ENCODE measurements at regions not wholly inside any gene's neighbourhood (a gene's known extent, or its start where the extent isn't known, plus 50 kb on each side); places are given as distances from the start of the nearest gene placed in this dataset.

DNA sequence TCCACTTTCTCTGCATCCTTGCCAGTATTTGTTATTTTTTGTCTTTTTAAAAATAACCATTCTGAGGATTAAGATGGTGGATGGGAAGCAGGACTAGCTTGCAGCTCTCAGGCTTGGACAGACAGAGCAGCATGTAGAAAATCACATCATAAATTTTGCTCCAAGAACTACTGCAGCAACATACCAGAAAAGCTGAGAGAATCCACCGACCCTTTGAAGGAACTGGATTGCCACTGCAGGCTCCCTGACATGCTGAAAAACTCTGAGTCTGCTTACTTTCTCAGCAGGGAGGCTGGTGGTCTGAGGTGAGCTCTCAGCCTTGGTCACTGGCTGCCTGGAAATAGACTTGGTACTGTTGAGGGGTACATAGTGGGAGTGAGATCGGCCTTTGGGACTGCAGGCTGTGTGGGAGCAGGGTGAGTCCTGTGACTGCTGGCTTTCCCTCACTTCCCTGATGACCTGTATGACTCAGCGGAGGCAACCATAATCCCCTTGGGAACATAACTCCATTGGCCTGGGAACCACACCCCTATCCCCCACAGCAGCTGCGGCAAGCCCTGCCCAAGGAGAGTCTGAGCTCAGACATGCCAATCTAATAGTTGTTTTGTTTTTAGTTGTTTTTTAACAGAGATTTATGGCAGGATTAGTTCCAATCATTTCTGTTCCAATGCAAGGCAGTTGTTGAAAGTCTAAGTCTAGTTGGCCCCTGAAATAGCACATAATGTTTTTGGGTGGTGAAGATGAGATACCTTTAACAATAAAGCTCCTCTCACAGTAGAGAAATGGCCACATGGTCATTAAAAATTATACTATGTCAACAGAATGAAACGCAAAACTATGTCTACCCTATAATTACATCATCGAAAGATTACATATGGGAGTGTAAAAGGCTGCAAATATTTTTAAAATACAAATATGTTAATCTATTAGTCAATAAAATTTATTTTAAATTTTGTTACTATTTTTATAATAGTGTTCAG is 414.2 kb upstream of the CHAC2 start:
- TF ChIP-seq, protein P1, sequence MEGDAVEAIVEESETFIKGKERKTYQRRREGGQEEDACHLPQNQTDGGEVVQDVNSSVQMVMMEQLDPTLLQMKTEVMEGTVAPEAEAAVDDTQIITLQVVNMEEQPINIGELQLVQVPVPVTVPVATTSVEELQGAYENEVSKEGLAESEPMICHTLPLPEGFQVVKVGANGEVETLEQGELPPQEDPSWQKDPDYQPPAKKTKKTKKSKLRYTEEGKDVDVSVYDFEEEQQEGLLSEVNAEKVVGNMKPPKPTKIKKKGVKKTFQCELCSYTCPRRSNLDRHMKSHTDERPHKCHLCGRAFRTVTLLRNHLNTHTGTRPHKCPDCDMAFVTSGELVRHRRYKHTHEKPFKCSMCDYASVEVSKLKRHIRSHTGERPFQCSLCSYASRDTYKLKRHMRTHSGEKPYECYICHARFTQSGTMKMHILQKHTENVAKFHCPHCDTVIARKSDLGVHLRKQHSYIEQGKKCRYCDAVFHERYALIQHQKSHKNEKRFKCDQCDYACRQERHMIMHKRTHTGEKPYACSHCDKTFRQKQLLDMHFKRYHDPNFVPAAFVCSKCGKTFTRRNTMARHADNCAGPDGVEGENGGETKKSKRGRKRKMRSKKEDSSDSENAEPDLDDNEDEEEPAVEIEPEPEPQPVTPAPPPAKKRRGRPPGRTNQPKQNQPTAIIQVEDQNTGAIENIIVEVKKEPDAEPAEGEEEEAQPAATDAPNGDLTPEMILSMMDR (IDR thresholded peaks at IDR 0.05): no peak
- no peak for DNase-seq (ENCODE audit: low spot score)
- Histone ChIP-seq H3K27ac (no peak overlapping the region), H3K4me3 (no peak overlapping the region)

DNA sequence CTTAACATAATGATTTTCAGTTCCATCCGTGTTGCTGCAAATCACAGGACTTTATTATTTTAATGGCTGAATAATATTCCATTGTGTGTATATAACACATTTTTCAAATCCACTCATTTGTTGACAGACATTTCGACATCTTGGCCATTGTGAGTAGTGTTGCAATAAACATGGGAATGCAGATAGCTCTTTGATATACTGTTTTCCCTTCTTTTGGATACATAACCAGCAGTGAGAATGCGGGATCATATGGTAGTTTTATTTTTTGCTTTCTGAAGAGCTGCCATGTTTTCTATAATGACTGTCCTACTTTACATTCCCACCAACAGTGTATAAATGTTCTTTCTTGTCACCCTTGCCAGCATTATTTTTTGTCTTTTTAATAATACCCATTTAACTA is 420.3 kb upstream of the CHAC2 start:
- TF ChIP-seq, protein P1 (IDR thresholded peaks at IDR 0.05): no peak
- no peak for DNase-seq (ENCODE audit: low spot score)
- no peak overlapping the region for H3K4me3 ChIP-seq
- H3K27ac ChIP-seq: no peak overlapping the region

DNA sequence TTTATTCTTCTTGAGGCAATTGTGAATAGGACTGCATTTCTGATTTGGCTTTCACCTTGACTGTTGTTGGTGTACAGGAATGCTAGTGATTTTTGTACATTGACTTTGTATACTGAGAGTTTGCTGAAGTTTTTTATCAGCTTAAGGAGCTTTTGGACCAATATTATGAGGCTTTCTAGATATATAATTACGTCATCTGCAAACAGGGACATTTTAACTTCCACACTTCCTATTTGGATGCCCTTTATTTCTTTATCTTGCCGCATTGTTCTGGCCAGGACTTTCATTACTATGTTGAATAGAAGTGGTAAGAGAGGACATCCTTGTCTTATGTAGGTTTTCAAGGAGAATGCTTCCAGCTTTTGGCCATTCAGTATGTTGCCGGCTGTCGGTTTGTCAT is 425.4 kb upstream of the CHAC2 start:
- DNase-seq (ENCODE audit: low spot score): no peak
- TF ChIP-seq, protein P1 (IDR thresholded peaks at IDR 0.05): no peak
- Histone ChIP-seq H3K27ac (no peak overlapping the region), H3K4me3 (no peak overlapping the region)

DNA sequence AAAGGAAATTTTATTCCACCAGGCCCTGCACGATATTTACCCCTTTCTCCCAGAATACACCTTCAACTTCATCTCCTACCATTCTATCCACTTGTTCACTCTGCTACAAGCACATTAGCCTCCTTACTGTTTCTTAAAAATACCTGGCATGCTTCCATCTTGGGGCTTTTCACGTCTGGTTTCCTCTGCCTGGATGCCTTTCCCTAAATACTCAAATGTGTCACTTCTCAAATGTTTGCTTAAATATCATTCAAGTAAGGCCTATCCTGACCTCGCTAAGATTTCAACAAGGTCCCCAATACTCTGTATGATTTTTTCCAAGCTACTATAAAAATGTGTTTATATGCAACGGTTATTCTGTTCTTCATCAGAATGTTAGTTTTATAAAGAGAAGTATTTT is 433.0 kb upstream of the CHAC2 start:
- TF ChIP-seq, protein P1 (IDR thresholded peaks at IDR 0.05): no peak
- Histone ChIP-seq H3K27ac (no peak overlapping the region), H3K4me3 (no peak overlapping the region)
- DNase-seq (ENCODE audit: low spot score): no peak

DNA sequence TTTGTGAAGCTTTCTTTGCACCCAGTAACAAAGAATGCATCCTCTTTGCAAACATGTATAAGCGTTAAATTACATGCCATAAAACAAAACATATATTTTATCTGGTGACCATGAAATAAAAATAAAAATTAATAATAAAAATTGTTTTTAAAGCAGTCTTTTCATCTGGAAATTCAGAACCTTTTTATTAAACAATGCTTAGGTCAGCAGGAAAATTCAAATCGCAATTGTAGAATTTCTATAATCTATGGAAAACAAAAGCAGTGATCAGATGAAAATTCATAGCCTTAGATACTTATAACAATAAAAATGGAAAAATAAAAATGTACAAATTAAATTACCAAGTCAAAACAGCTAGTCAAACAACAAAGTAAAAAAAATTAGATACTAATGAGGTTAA is 435.9 kb upstream of the CHAC2 start:
- Histone ChIP-seq H3K27ac (no peak overlapping the region), H3K4me3 (no peak overlapping the region)
- TF ChIP-seq, protein P1 (IDR thresholded peaks at IDR 0.05): no peak
- no peak for DNase-seq (ENCODE audit: low spot score)

DNA sequence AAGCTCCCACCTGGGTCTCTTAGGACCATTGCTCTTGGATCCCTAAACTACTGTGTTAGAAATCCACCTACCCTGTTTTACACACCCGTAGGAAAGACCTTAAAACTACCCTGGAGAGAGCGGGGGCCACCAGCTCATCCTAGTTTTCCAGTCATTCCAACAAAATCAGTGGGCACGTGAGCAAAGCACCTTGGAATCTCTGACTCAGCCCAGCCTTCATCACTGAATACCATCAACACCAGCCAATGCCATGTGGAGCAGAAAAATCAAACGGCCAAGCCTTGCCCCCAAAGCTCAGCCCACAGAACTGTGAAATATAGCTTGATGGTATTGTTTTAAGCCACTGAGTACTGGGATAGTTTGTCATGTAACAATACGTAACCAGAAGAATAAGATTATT is 449.7 kb upstream of the CHAC2 start:
- H3K27ac ChIP-seq: no peak overlapping the region
- TF ChIP-seq, protein P1 (IDR thresholded peaks at IDR 0.05): no peak
- DNase-seq (ENCODE audit: low spot score): no peak

DNA sequence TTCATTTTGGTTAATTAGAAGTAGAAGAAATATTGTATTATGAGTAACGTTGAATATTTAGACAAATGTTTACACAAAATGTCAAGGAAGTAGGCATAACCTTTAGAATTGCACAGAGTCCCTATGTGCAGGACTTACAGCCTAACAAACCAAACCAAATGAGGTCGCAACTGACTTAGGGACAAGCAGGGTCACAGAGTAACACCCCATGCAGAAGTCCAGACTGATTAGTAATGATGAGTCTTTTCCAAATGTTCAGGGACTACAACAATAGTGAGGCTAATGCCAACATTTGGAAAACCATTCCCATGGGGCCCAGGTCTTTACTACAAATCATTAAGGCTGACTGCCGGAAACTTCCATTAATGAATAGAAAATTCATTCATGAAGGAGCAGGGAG is 452.5 kb upstream of the CHAC2 start:
- DNase-seq (ENCODE audit: low spot score): no peak
- TF ChIP-seq, protein P1 (IDR thresholded peaks at IDR 0.05): no peak
- no peak overlapping the region for H3K27ac ChIP-seq
- H3K4me3 ChIP-seq: no peak overlapping the region

More for the DNA sequence above, 449.7 kb upstream of the CHAC2 start:
- no peak overlapping the region for H3K4me3 ChIP-seq
